NCI-H748 (cell line): ENCODE measurements at regions not wholly inside any gene's neighbourhood (a gene's known extent, or its start where the extent isn't known, plus 50 kb on each side); places are given as distances from the start of the nearest gene placed in this dataset.
A peak's percentile ranks its signal among the peaks of the same experiment; 100 is the strongest.
"Not testable (repeated sequence)": the region's sequence is repeated elsewhere in the genome, so short reads cannot be mapped to it uniquely, and the experiment has no call there.

Experiments used
- DNase-seq: peaks from one replicate; lab custom pipeline; 2025; ENCODE audit not compliant: unreplicated experiment; lab: John Stamatoyannopoulos, UW

- not testable (repeated sequence) for DNase-seq
Measured at GRCh38 chr3:107909583-107909982, 181.2 kb downstream of the CD47 start.

GRCh38 chr3:107907996-107908395 lies 182.8 kb downstream of the CD47 start:
- DNase-seq, result no peak

- no peak for DNase-seq
Measured at GRCh38 chr3:107904536-107905066, 186.2 kb downstream of the CD47 start.

- DNase-seq, result no peak
Measured at GRCh38 chr3:107899990-107900651, 190.7 kb downstream of the CD47 start.

GRCh38 chr3:107897471-107898061 lies 193.3 kb downstream of the CD47 start:
- peak; percentile 19 for DNase-seq

GRCh38 chr3:107894998-107895397 lies 195.8 kb downstream of the CD47 start:
- DNase-seq, result no peak

GRCh38 chr3:107892955-107893624 lies 197.7 kb downstream of the CD47 start:
- DNase-seq, result peak; percentile 89

GRCh38 chr3:107884719-107885460 lies 205.9 kb downstream of the CD47 start:
- DNase-seq, result no peak

- no peak for DNase-seq
Measured at GRCh38 chr3:107884028-107884427, 206.8 kb downstream of the CD47 start.

GRCh38 chr3:107882881-107883280 lies 207.9 kb downstream of the CD47 start:
- DNase-seq, result no peak

GRCh38 chr3:107882261-107882660 lies 208.6 kb downstream of the CD47 start:
- no peak for DNase-seq

- DNase-seq, result no peak
Measured at GRCh38 chr3:107881509-107881908, 209.3 kb downstream of the CD47 start.

GRCh38 chr3:107880702-107881101 lies 210.1 kb downstream of the CD47 start:
- no peak for DNase-seq

GRCh38 chr3:107877936-107878335 lies 212.9 kb downstream of the CD47 start:
- no peak for DNase-seq

- DNase-seq, result peak; percentile 14
Measured at GRCh38 chr3:107870943-107871638, 219.7 kb downstream of the CD47 start.

- DNase-seq, result no peak
Measured at GRCh38 chr3:107870096-107870495, 220.7 kb downstream of the CD47 start.

GRCh38 chr3:107868449-107868848 lies 222.4 kb downstream of the CD47 start:
- DNase-seq, result no peak

GRCh38 chr3:107861904-107862303 lies 228.9 kb downstream of the CD47 start:
- no peak for DNase-seq

GRCh38 chr3:107861422-107861821 lies 229.4 kb downstream of the CD47 start:
- DNase-seq, result no peak
